ENCODE measurements at regions not wholly inside any gene's neighbourhood (a gene's known extent, or its start where the extent isn't known, plus 50 kb on each side); places are given as distances from the start of the nearest gene placed in this dataset.

DNA sequence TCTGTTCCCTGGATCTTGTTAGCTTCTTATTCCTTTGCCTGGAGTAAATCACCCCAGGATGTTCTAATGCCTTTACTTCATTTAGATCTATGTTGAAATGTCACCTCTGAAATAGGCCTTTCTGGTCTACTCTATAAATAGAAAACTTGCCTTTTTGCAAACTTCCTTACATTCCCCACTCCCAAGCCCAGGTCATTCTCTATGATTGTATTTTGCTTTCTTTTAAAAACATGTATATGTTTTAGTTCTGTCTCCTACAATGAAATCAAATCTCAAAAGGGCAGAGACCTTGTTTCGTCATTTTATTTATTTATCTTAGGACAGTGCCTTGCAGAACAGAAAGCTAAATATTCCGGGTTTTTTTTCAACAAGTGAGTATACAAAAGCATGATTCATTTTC is 1657.7 kb upstream of the C9orf72 start:
- Histone ChIP-seq H4K20me1 (ENCODE audit: control insufficient read depth, insufficient read depth) (no peaks in the 10 kb centered on the region), H3K4me3 (no peak overlapping the region), H3K9me3 (replicated peaks; ENCODE audit: control insufficient read depth, insufficient read depth, low read length) (no peaks in the 10 kb centered on the region), H3K4me1 (ENCODE audit: control insufficient read depth, insufficient read depth, low read length) (no peaks in the 10 kb centered on the region), H3K36me3 (ENCODE audit: control insufficient read depth in 2 of 2, insufficient read depth in 2 of 2, low read length in 1 of 2) (no peaks in the 10 kb centered on the region), H3K27ac (ENCODE audit: control insufficient read depth, insufficient read depth) (no peak overlapping the region), H3K4me2 (ENCODE audit: control insufficient read depth, insufficient read depth) (no peak overlapping the region), H3K27me3 (replicated peaks in 1 of 2; ENCODE audit: control insufficient read depth in 2 of 2, insufficient read depth in 2 of 2, low read length in 1 of 2) (no peaks in the 10 kb centered on the region), H2AFZ (ENCODE audit: control insufficient read depth, low read depth, low read length) (no peak overlapping the region), H3K79me2 (ENCODE audit: control insufficient read depth, insufficient read depth, low read length) (no peaks in the 10 kb centered on the region), H3K9ac (ENCODE audit: control insufficient read depth, insufficient read depth, low read length) (no peak overlapping the region)
- DNase-seq (ENCODE audit: low read depth, low spot score) (no peak), FAIRE-seq (no peak), ATAC-seq (no peak)
- in situ Hi-C loops (cut with MboI) (no loop called here), intact Hi-C loops (cut with micrococcal nuclease; ENCODE audit: unreplicated experiment) (no loop called here)
- ChIA-PET CTCF (no interaction called here), POLR2A (no interaction called here), RAD21 (ENCODE audit: unreplicated experiment) (no interaction called here), SMC1A (ENCODE audit: uncharacterized antibody, unreplicated experiment) (interaction anchor here (0.7 to 1.0 kb wide), 2 partner anchors 9 to 39 kb away, joined by 3 read pairs; no protein-coding TSS in a partner anchor)
- WGBS (ENCODE audit: insufficient coverage, insufficient replicate concordance, low lambda C conversion rate, missing lambda C conversion rate), result 0% methylated on average over 2 of the region's 2 CpGs
- no peak for TF ChIP-seq CBX5 (IDR thresholded peaks at IDR 0.05; ENCODE audit: low read depth)
- TF ChIP-seq YY1 (IDR thresholded peaks at IDR 0.05; ENCODE audit: low read depth, low read length), result no peak
- no peak for TF ChIP-seq ETV6 (conservative IDR thresholded peaks at IDR 0.05 in 1 of 2, IDR thresholded peaks at IDR 0.05 in 1 of 2; ENCODE audit: borderline replicate concordance in 1 of 2, low read depth in 1 of 2)
- no peak for TF ChIP-seq STAT3 (IDR thresholded peaks at IDR 0.05; ENCODE audit: low read depth, low read length)
- no peak for TF ChIP-seq IRF4 (IDR thresholded peaks at IDR 0.05; ENCODE audit: low read depth, low read length)
- BruUV-seq (replicated peaks), result no TSS peak

DNA sequence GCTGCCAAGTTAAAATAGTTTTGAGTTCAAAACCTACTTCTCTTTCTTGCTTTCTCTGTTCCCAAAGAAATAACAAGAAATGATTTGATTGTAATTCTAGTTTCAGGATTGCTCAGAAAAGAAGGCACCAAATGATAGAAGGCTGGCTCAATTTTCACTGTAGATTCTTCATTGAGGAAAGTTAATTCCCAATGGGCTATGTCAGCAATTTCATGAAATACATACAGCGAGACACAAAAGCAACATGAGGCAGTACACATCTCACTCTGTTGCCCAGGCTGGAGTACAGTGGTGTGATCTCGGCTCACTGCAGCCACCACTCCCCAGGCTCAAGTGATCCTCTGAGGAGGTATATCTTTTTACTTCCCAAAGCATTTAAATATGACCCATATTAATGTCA is 1659.9 kb upstream of the C9orf72 start:
- Histone ChIP-seq H4K20me1 (ENCODE audit: control insufficient read depth, insufficient read depth) (no peaks in the 10 kb centered on the region), H3K79me2 (ENCODE audit: control insufficient read depth, insufficient read depth, low read length) (no peaks in the 10 kb centered on the region), H3K27ac (ENCODE audit: control insufficient read depth, insufficient read depth) (no peak overlapping the region), H3K4me3 (no peak overlapping the region), H2AFZ (ENCODE audit: control insufficient read depth, low read depth, low read length) (no peak overlapping the region), H3K4me2 (ENCODE audit: control insufficient read depth, insufficient read depth) (no peak overlapping the region), H3K4me1 (ENCODE audit: control insufficient read depth, insufficient read depth, low read length) (no peaks in the 10 kb centered on the region), H3K36me3 (ENCODE audit: control insufficient read depth in 2 of 2, insufficient read depth in 2 of 2, low read length in 1 of 2) (no peaks in the 10 kb centered on the region), H3K27me3 (replicated peaks in 1 of 2; ENCODE audit: control insufficient read depth in 2 of 2, insufficient read depth in 2 of 2, low read length in 1 of 2) (no peaks in the 10 kb centered on the region), H3K9ac (ENCODE audit: control insufficient read depth, insufficient read depth, low read length) (no peak overlapping the region), H3K9me3 (replicated peaks; ENCODE audit: control insufficient read depth, insufficient read depth, low read length) (no peaks in the 10 kb centered on the region)
- in situ Hi-C loops (cut with MboI), result no loop called here
- no peak for FAIRE-seq
- ChIA-PET CTCF (no interaction called here), RAD21 (ENCODE audit: unreplicated experiment) (no interaction called here), POLR2A (no interaction called here), SMC1A (ENCODE audit: uncharacterized antibody, unreplicated experiment) (interaction anchor here (0.9 kb wide), 1 partner anchor 12 kb away, joined by 3 read pairs; no protein-coding TSS in a partner anchor)
- ATAC-seq, result no peak
- DNase-seq (ENCODE audit: low read depth, low spot score), result no peak
- intact Hi-C loops (cut with micrococcal nuclease; ENCODE audit: unreplicated experiment), result no loop called here
- BruUV-seq (replicated peaks), result no TSS peak
- WGBS (ENCODE audit: insufficient coverage, insufficient replicate concordance, low lambda C conversion rate, missing lambda C conversion rate), result 0% methylated on average over 2 of the region's 2 CpGs
- TF ChIP-seq NFYA (IDR thresholded peaks at IDR 0.05; ENCODE audit: borderline replicate concordance, low read depth, low read length) (no peak), RELA (IDR thresholded peaks at IDR 0.05; ENCODE audit: borderline replicate concordance, partially characterized antibody) (no peak), HDAC6 (IDR thresholded peaks at IDR 0.05; ENCODE audit: unreplicated experiment) (no peak), MYB (IDR thresholded peaks at IDR 0.05; ENCODE audit: borderline replicate concordance, low read depth, low read length) (no peak), TCF12 (IDR thresholded peaks at IDR 0.05; ENCODE audit: low read depth, low read length) (no peak), NR2C2 (IDR thresholded peaks at IDR 0.05; ENCODE audit: borderline replicate concordance, control insufficient read depth, insufficient read length, low read depth) (no peak), SP1 (IDR thresholded peaks at IDR 0.05; ENCODE audit: low read depth, low read length) (no peak), POLR2AphosphoS2 (IDR thresholded peaks at IDR 0.05; ENCODE audit: low read depth, low read length) (no peak), PML (IDR thresholded peaks at IDR 0.05; ENCODE audit: low read length) (no peak), NFXL1 (IDR thresholded peaks at IDR 0.05; ENCODE audit: borderline replicate concordance) (no peak)
- TF ChIP-seq, protein P1, sequence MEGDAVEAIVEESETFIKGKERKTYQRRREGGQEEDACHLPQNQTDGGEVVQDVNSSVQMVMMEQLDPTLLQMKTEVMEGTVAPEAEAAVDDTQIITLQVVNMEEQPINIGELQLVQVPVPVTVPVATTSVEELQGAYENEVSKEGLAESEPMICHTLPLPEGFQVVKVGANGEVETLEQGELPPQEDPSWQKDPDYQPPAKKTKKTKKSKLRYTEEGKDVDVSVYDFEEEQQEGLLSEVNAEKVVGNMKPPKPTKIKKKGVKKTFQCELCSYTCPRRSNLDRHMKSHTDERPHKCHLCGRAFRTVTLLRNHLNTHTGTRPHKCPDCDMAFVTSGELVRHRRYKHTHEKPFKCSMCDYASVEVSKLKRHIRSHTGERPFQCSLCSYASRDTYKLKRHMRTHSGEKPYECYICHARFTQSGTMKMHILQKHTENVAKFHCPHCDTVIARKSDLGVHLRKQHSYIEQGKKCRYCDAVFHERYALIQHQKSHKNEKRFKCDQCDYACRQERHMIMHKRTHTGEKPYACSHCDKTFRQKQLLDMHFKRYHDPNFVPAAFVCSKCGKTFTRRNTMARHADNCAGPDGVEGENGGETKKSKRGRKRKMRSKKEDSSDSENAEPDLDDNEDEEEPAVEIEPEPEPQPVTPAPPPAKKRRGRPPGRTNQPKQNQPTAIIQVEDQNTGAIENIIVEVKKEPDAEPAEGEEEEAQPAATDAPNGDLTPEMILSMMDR (IDR thresholded peaks at IDR 0.05 in 2 of 3, conservative IDR thresholded peaks at IDR 0.05 in 1 of 3; ENCODE audit: control insufficient read depth in 2 of 3, extremely low read depth in 1 of 3, insufficient read depth in 1 of 3, low read depth in 3 of 3, low read length in 3 of 3), result no peak
